ENCODE measurements at regions not wholly inside any gene's neighbourhood (a gene's known extent, or its start where the extent isn't known, plus 50 kb on each side); places are given as distances from the start of the nearest gene placed in this dataset.

DNA sequence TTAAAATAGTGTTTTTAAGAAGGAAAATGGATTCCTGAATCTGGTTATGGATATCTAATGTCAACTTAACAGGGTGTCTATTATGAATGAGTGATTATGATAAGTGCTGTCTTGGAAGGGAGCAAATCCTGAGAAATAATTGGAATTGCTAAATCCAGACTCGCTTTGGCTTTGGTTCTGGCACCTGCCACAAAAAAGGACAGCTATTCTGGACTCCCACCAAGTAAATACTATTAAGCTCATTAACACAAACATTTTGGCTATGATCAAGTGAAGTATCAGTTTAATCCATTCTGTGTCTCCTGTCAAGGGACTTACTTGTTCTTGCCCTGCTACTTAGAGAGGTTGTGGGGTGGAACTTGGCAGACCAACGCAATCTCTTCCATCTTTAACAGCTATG, 403.7 kb downstream of the CENPC start:
- TF ChIP-seq ZBTB7A (IDR thresholded peaks at IDR 0.05; ENCODE audit: low read depth) (no peak), TEAD4 (IDR thresholded peaks at IDR 0.05) (no peak), FOXM1 (IDR thresholded peaks at IDR 0.05; ENCODE audit: borderline replicate concordance, low read depth) (no peak), TAF1 (IDR thresholded peaks at IDR 0.05; ENCODE audit: low read depth) (no peak), YY1 (IDR thresholded peaks at IDR 0.05; ENCODE audit: low read depth) (no peak), TCF12 (IDR thresholded peaks at IDR 0.05; ENCODE audit: low read depth) (no peak), CREB1 (IDR thresholded peaks at IDR 0.05; ENCODE audit: low read depth) (no peak), NFIC (IDR thresholded peaks at IDR 0.05) (no peak), CEBPB (IDR thresholded peaks at IDR 0.05) (no peak), EGR1 (IDR thresholded peaks at IDR 0.05) (no peak), RAD21 (IDR thresholded peaks at IDR 0.05; ENCODE audit: low read depth) (no peak), EP300 (IDR thresholded peaks at IDR 0.05; ENCODE audit: borderline replicate concordance) (no peak)
- TF ChIP-seq, protein P1, sequence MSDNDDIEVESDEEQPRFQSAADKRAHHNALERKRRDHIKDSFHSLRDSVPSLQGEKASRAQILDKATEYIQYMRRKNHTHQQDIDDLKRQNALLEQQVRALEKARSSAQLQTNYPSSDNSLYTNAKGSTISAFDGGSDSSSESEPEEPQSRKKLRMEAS (IDR thresholded peaks at IDR 0.05), result no peak
- TF ChIP-seq, protein P2, sequence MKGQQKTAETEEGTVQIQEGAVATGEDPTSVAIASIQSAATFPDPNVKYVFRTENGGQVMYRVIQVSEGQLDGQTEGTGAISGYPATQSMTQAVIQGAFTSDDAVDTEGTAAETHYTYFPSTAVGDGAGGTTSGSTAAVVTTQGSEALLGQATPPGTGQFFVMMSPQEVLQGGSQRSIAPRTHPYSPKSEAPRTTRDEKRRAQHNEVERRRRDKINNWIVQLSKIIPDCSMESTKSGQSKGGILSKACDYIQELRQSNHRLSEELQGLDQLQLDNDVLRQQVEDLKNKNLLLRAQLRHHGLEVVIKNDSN (IDR thresholded peaks at IDR 0.05), result no peak
- TF ChIP-seq, protein P3, sequence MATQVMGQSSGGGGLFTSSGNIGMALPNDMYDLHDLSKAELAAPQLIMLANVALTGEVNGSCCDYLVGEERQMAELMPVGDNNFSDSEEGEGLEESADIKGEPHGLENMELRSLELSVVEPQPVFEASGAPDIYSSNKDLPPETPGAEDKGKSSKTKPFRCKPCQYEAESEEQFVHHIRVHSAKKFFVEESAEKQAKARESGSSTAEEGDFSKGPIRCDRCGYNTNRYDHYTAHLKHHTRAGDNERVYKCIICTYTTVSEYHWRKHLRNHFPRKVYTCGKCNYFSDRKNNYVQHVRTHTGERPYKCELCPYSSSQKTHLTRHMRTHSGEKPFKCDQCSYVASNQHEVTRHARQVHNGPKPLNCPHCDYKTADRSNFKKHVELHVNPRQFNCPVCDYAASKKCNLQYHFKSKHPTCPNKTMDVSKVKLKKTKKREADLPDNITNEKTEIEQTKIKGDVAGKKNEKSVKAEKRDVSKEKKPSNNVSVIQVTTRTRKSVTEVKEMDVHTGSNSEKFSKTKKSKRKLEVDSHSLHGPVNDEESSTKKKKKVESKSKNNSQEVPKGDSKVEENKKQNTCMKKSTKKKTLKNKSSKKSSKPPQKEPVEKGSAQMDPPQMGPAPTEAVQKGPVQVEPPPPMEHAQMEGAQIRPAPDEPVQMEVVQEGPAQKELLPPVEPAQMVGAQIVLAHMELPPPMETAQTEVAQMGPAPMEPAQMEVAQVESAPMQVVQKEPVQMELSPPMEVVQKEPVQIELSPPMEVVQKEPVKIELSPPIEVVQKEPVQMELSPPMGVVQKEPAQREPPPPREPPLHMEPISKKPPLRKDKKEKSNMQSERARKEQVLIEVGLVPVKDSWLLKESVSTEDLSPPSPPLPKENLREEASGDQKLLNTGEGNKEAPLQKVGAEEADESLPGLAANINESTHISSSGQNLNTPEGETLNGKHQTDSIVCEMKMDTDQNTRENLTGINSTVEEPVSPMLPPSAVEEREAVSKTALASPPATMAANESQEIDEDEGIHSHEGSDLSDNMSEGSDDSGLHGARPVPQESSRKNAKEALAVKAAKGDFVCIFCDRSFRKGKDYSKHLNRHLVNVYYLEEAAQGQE (IDR thresholded peaks at IDR 0.05; ENCODE audit: low read depth), result no peak

DNA sequence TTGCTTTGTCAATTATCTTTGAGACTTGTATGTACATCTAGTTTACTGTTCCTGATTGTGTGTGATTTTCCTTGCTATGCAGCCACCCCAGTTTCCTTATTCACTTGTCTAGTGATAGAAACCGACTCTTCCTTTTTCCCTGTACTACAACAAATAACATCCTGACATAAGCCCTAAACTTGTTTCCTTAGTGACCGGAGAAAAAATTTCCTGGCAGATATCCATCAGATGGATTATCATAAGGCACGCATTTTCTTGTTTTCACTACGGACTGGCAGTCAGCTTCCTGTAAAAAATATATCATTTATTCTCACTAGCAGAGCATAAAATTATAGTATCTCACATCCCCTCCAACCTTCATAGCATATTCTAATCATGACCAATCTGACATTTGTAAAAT, 410.7 kb downstream of the CENPC start:
- TF ChIP-seq FOXM1 (IDR thresholded peaks at IDR 0.05; ENCODE audit: borderline replicate concordance, low read depth), result no peak
- TF ChIP-seq, protein P3 (IDR thresholded peaks at IDR 0.05; ENCODE audit: low read depth), result no peak
- TF ChIP-seq EP300 (IDR thresholded peaks at IDR 0.05; ENCODE audit: borderline replicate concordance), result no peak
- TF ChIP-seq TEAD4 (IDR thresholded peaks at IDR 0.05), result no peak
- TF ChIP-seq, protein P2 (IDR thresholded peaks at IDR 0.05), result no peak

DNA sequence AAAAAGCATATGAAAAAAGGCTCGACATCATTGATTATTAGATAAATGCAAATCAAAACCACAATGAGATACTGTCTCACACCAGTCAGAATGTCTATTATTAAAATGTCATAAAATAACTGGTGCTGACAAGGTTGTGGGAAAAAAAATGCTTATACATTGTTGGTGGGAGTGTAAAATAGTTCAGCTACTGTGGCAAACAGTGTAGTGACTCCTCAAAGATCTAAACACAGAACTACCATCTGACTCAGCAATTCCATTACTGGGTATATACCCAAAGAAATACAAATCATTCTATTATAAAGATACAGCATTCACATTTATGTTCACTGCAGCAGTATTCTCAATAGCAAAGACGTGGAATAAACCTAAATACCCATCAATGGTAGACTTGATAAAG, 412.1 kb downstream of the CENPC start:
- TF ChIP-seq RAD21 (IDR thresholded peaks at IDR 0.05; ENCODE audit: low read depth) (no peak), EP300 (IDR thresholded peaks at IDR 0.05; ENCODE audit: borderline replicate concordance) (no peak)
- TF ChIP-seq, protein P2 (IDR thresholded peaks at IDR 0.05), result no peak

DNA sequence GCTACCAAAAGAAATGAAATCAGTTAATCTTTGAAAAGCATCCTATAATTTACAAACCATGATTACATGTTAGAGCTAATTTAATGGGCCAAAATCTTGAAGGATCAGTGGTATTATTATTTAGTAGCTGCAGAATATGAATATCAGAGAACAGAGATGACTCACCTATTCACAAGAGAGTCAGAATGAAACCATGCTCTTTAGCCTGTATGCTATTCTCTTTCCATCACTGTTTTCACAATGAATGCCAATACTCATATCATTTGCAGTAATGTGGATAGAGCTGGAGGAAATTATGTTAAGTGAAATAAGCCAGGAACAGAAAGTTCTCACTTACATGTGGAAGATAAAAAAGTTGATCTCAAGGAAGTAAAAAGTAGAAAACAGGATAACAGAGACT, 414.1 kb downstream of the CENPC start:
- TF ChIP-seq NFIC (IDR thresholded peaks at IDR 0.05) (no peak), TCF12 (IDR thresholded peaks at IDR 0.05; ENCODE audit: low read depth) (no peak), FOXM1 (IDR thresholded peaks at IDR 0.05; ENCODE audit: borderline replicate concordance, low read depth) (no peak), YY1 (IDR thresholded peaks at IDR 0.05; ENCODE audit: low read depth) (no peak), RAD21 (IDR thresholded peaks at IDR 0.05; ENCODE audit: low read depth) (no peak), EGR1 (IDR thresholded peaks at IDR 0.05) (no peak), EP300 (IDR thresholded peaks at IDR 0.05; ENCODE audit: borderline replicate concordance) (no peak), ZBTB7A (IDR thresholded peaks at IDR 0.05; ENCODE audit: low read depth) (no peak), CREB1 (IDR thresholded peaks at IDR 0.05; ENCODE audit: low read depth) (no peak)
- TF ChIP-seq, protein P1 (IDR thresholded peaks at IDR 0.05), result no peak
- TF ChIP-seq, protein P2 (IDR thresholded peaks at IDR 0.05), result no peak

DNA sequence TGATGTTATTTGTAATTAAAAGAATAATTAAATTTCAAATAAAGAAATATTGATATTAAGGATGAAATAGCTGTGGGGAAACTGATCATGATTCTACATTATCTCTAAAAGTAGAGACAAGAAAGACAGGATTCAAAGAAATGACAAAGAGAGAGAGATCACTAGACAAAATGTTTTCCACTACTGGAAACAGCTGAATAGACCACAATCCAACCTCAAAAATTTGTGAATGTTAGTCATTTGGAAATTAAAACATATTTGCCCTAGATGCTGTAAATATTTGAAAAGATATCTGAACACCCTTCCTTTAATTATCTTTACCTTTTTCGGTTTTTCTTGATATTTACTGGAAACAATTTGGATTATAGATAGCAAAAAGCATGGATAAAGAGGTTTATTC, 414.9 kb downstream of the CENPC start:
- no peak for TF ChIP-seq RAD21 (IDR thresholded peaks at IDR 0.05; ENCODE audit: low read depth)
- no peak for TF ChIP-seq EGR1 (IDR thresholded peaks at IDR 0.05)
- TF ChIP-seq TEAD4 (IDR thresholded peaks at IDR 0.05), result no peak
- TF ChIP-seq EP300 (IDR thresholded peaks at IDR 0.05; ENCODE audit: borderline replicate concordance), result no peak
- no peak for TF ChIP-seq FOXM1 (IDR thresholded peaks at IDR 0.05; ENCODE audit: borderline replicate concordance, low read depth)
- TF ChIP-seq TAF1 (IDR thresholded peaks at IDR 0.05; ENCODE audit: low read depth), result no peak

DNA sequence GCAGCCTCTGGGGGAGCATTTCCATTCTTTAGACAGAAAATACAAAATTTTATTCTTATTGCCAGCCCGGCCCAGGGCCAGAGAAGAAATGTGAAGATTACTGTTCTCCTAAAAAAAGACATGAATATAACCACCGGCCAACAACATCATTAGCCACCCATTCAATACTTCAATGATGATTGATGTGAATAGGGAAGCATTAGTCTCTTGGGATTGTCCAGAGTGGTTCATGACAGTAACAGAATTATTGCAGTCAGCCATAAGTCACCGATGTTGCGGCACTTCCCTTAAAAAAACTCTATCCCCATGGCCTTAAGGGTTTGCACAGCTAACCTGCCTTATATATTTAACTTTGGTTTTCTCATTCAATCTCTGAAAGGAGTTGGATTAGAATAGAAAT, 418.7 kb downstream of the CENPC start:
- TF ChIP-seq FOXM1 (IDR thresholded peaks at IDR 0.05; ENCODE audit: borderline replicate concordance, low read depth), result no peak
- no peak for TF ChIP-seq TEAD4 (IDR thresholded peaks at IDR 0.05)
- TF ChIP-seq TAF1 (IDR thresholded peaks at IDR 0.05; ENCODE audit: low read depth), result no peak
- TF ChIP-seq CREB1 (IDR thresholded peaks at IDR 0.05; ENCODE audit: low read depth), result no peak
